ENCODE measurements at regions not wholly inside any gene's neighbourhood (a gene's known extent, or its start where the extent isn't known, plus 50 kb on each side); places are given as distances from the start of the nearest gene placed in this dataset.

DNA sequence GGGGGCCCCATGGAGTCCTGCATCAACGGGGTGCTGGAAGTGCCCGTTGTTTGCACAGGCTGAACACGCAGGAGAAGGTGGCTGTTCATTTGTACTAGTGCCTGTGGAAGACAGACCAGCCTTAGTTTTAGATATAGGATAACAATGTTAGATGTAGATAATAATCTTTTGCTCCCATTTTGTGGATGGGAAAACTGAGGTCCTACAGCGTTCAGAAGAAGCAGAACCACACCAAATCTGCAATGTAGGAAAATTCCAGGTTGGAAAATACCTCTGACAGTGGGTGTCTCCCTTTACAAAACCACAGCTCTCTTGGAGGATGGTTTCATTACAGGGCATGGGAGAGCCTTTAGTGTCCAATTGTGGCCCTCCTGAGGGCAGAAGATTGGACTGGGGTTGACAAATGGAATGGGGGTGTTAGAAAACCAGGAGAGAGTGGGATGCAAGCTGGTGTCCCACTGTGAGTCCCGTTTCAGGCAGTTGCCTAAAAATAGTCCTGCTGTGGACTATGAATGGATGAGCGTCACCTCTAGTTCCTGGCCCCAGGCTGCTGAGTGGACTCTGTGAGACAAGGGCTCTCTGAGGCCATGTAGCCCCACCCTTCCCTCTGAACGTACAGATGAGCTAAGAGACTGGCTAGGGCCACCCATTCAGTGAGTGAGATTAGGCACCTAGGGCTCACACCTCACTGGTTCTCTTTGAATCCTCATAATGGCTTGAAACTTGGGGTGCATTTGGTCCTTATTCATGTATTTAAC is 508.8 kb downstream of the MN1 start:
- DNase-seq (ENCODE audit: low spot score): no peak

GRCh38 chr22:27293721-27294445 is 507.7 kb downstream of the MN1 start:
- DNase-seq (ENCODE audit: low spot score): no peak

GRCh38 chr22:27295040-27295439 is 506.5 kb downstream of the MN1 start:
- DNase-seq (ENCODE audit: low spot score): no peak

DNA sequence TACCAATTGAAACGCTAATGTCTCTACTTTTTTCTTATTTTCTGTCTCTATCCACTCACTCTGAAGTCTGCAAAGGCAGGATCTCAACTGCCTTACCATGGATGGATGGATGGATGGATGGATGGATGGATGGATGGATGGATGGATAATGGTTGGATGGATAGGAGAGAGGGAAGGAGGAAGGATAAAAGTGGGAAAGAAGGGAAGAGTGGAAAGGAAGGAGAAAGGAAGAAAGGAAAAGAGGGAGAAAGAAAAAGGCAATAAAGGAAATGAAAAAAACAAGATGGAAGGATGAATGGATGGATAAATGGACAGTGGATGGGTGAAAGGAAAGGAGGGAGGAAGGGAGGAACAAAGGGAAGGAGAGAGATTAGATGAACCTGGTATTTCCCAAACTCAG is 506.0 kb downstream of the MN1 start:
- DNase-seq (ENCODE audit: low spot score): no peak

- DNase-seq (ENCODE audit: low spot score): no peak
Measured at GRCh38 chr22:27296091-27296675, 505.4 kb downstream of the MN1 start.

GRCh38 chr22:27297125-27297524 is 504.4 kb downstream of the MN1 start:
- no peak for DNase-seq (ENCODE audit: low spot score)

GRCh38 chr22:27298332-27298731 is 503.2 kb downstream of the MN1 start:
- no peak for DNase-seq (ENCODE audit: low spot score)

DNA sequence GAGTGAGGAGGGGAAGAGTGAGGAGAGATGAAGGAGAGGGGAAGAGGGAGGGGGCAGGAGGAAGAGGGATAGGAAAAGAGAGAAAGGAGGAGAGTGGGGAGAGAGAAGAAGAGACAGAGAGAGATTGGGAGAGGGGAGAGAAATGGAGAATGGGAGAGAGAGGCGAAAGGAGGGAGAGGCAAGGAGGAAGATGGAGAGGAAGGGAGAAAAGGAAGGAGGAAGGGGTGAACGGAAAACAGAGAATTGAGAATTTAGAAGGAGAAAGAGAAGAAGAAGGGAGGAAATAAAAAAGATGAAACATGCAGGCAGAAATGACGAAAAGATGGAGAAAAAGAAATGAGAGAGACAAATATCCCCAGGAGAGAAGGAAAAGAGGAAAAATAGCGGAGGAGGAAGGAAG is 502.8 kb downstream of the MN1 start:
- no peak for DNase-seq (ENCODE audit: low spot score)

- no peak for DNase-seq (ENCODE audit: low spot score)
Measured at GRCh38 chr22:27299181-27300085, 502.1 kb downstream of the MN1 start.

GRCh38 chr22:27300536-27301285 is 500.8 kb downstream of the MN1 start:
- no peak for DNase-seq (ENCODE audit: low spot score)

GRCh38 chr22:27302501-27302900 is 499.1 kb downstream of the MN1 start:
- DNase-seq (ENCODE audit: low spot score): no peak

- DNase-seq (ENCODE audit: low spot score): no peak
Measured at GRCh38 chr22:27303718-27304117, 497.8 kb downstream of the MN1 start.

DNA sequence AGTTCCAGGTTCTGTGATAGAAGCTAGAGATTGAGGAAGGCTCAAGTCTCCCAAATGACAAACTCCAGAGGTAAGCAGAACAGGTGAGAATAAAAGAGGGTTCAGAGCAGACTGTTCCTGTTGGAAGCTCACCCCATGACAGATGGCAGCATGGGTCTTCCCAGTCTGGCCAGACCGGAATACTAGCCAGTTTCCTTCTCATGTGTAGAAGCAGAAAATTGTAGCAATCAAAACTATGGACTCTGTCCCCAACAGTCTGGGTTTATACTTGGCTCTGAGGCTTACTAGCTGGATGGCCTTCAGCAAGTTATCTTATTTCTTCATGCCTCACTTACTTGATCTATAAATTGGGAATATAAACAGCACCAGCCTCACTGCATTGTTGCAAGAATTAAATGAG is 494.8 kb downstream of the MN1 start:
- no peak for DNase-seq (ENCODE audit: low spot score)

DNA sequence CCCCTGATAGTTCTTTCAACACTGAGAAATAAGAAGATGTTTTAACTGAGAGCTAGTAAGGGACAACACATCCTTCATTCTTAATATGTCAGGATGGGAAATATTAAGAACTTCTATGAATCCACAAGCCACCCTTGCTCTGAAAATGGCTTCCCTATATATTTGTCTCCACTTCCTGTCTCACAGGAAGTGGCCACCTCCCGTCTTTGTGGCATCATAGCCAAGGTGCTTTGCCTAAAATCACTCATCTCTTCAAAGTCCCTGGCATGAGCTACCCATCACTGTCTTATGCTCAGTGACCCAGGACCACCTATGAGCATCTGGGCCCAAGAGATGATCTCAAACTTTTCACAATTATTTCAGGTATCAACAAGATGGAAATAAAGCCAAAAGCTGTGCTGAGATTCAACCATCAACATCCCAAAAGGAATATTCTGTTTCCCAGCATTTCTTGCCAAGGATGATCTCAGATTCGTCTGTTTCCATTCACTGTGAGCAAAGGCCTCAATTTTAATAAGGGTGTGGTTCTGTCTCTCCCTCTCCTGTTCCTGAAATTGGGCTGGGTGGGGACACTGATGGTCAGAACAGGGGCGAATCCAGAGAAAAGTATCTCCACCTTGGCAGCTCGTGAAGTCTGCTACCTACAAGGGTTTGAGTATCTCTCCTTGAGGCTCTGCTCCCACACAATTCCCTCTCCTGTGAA is 493.9 kb downstream of the MN1 start:
- no peak for DNase-seq (ENCODE audit: low spot score)

GRCh38 chr22:27308513-27308912 is 493.0 kb downstream of the MN1 start:
- no peak for DNase-seq (ENCODE audit: low spot score)

DNA sequence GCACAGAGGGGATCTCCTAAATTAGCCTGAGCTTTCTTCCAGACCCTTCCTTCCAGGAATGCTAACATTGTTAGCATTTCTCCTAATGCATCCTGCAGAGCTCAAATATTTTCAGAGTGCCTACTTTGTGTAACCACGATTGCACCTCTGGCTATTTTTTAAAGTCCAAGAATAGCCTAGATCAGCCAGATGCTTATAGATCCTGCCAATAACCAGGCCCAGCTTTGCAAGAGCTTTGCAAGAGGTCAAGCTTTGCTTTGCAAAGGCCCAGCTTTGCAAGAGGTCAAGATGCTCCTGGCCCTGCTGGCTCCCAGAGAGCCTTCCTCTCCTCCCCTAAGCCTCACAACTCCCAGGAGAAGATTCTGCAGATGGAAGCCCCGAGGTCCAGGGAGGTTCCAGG is 491.9 kb downstream of the MN1 start:
- no peak for DNase-seq (ENCODE audit: low spot score)

- no peak for DNase-seq (ENCODE audit: low spot score)
Measured at GRCh38 chr22:27310966-27311697, 490.4 kb downstream of the MN1 start.

DNA sequence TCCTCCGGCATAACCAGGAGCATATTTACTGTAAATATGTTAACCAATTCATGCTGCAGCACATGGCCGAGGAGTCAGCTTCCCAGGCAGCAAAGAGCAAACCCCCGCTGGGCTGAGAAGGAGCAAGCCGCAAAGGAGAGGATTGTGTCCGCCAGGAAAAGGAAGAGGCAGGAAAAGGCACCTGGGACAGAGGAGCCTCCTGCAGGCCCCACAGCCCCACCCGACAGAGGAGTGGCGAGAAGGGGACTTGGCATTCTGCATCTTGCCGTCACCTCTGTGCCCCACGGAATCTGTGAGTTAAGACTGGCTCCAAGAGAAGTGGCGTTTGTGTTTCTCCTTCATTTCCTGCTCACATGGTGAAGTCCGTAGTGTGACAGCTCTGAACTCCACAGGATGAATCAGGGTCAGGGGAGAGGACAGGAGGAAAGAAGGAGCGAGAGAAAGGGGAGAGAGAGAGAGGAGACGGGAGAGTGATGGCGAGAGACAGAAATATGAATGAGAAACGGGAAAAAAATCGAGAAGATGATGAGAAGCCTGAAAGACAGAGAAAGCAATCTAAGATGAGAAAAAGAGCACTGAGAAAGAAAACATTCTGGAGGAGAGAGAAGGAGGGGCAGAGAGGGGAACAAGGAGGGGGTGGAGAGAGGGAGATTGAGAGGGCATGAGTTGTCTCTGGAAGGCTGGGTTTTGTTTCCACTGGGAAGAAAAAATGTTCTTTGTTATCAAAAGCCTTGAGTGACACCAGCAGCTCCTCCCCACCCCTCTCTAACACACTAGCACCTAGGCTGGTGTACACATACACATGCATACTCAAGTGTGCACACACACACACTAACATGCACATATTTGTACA is 489.6 kb downstream of the MN1 start:
- no peak for DNase-seq (ENCODE audit: low spot score)

DNA sequence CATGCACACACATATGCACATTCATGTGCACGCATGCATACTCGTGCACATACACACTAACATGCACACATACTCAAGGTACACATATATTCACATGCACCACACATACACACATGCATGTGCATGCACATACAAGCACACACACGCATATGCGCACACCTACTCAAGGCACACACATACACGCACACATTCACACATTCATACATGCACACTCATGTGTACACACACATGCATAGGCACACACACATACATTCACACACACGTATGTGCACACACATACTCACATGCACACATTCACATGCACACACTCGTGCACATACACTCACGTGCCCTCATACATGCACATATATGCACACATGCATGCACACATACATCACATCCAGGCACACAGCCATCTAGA is 489.0 kb downstream of the MN1 start:
- no peak for DNase-seq (ENCODE audit: low spot score)
